ENCODE measurements at regions not wholly inside any gene's neighbourhood (a gene's known extent, or its start where the extent isn't known, plus 50 kb on each side); places are given as distances from the start of the nearest gene placed in this dataset.

GRCh38 chrX:9383655-9384054 is 81.2 kb upstream of the TBL1X start:
- Histone ChIP-seq H3K9me3 (ENCODE audit: control insufficient read depth, insufficient read depth, low read depth, low read length) (no peaks in the 10 kb centered on the region), H3K4me1 (ENCODE audit: control insufficient read depth, insufficient read depth, low read length) (no peaks in the 10 kb centered on the region), H3K27ac (ENCODE audit: extremely low read depth, low read depth, low read length) (no peak overlapping the region), H3K36me3 (ENCODE audit: control insufficient read depth in 2 of 2, insufficient read depth in 1 of 2, low read length in 2 of 2) (no peaks in the 10 kb centered on the region), H3K4me3 (ENCODE audit: low read depth, low read length) (no peak overlapping the region)
- POLR2A ChIA-PET, result interaction anchor here (0.7 kb wide), 1 partner anchor 438 kb away, joined by 3 read pairs; no protein-coding TSS in a partner anchor
- CTCF ChIA-PET, result no interaction called here
- TF ChIP-seq ZNF16 (tag by site-specific recombination; IDR thresholded peaks at IDR 0.05; ENCODE audit: low read depth) (no peak), ZFHX2 (tag by site-specific recombination; conservative IDR thresholded peaks at IDR 0.05) (no peak), WT1 (tag by site-specific recombination; IDR thresholded peaks at IDR 0.05) (no peak), ZSCAN5A (tag by site-specific recombination; IDR thresholded peaks at IDR 0.05) (no peak), ZNF148 (tag by site-specific recombination; IDR thresholded peaks at IDR 0.05; ENCODE audit: borderline replicate concordance) (no peak), ZBTB21 (tag by site-specific recombination; IDR thresholded peaks at IDR 0.05) (no peak), SP3 (tag by site-specific recombination; IDR thresholded peaks at IDR 0.05) (no peak), ZNF112 (tag by site-specific recombination; IDR thresholded peaks at IDR 0.05) (no peak), PRDM4 (tag by site-specific recombination; IDR thresholded peaks at IDR 0.05) (no peak), ZNF514 (tag by site-specific recombination; IDR thresholded peaks at IDR 0.05) (no peak), ZNF398 (tag by site-specific recombination; IDR thresholded peaks at IDR 0.05) (no peak), ZBTB1 (tag by site-specific recombination; IDR thresholded peaks at IDR 0.05) (no peak), ZNF366 (tag by site-specific recombination; conservative IDR thresholded peaks at IDR 0.05) (no peak), ZNF239 (tag by site-specific recombination; IDR thresholded peaks at IDR 0.05) (no peak), ZNF639 (tag by site-specific recombination; IDR thresholded peaks at IDR 0.05) (no peak), FEZF1 (tag by site-specific recombination; IDR thresholded peaks at IDR 0.05) (no peak), ZNF335 (tag by site-specific recombination; conservative IDR thresholded peaks at IDR 0.05) (no peak), ZNF518A (tag by site-specific recombination; conservative IDR thresholded peaks at IDR 0.05; ENCODE audit: low read depth) (no peak)
